H1 (cell line): ENCODE measurements at regions not wholly inside any gene's neighbourhood (a gene's known extent, or its start where the extent isn't known, plus 50 kb on each side); places are given as distances from the start of the nearest gene placed in this dataset.

ENCODE experiments used
- CTCF ChIA-PET: fragments of 300-600 bp; sonication (Branson Sonifier 250); formaldehyde crosslinking; loops from one replicate; lab custom pipeline; 2021; ENCODE audit not compliant: partially characterized antibody; lab: Charles Lee
- POLR2A ChIA-PET: fragments of 300-600 bp; sonication (Branson Sonifier 250); formaldehyde crosslinking; loops from one replicate; lab custom pipeline; 2021; ENCODE audit warnings: inconsistent platforms; ENCODE audit not compliant: partially characterized antibody; lab: Charles Lee
- DNase-seq, 2 experiments: peaks; one replicate each; pipeline versions ENCODE4 v3.0.0 to v3.0.0-alpha.2; 2010 to 2022; ENCODE audit warnings: low spot score in 2 of 2, low read depth in 1 of 2, mixed read lengths in 1 of 2
- FAIRE-seq: peaks from 2 replicates; lab custom pipeline; 2011; peaks lifted over from hg19 to GRCh38; lab: Jason Lieb, UNC
- H2AFZ ChIP-seq: 2 replicates; pipeline ENCODE4 v1.8.1; 2012; ENCODE audit warnings: low read length, inconsistent platforms
- H2AK5ac ChIP-seq: 2 replicates; pipeline ENCODE4 v1.6.1; 2013; ENCODE audit warnings: low read depth, low read length
- H2BK120ac ChIP-seq: replicated peaks from 2 replicates; pipeline ENCODE3; 2013; ENCODE audit warnings: low read depth, low read length, inconsistent platforms
- H2BK12ac ChIP-seq: 2 replicates; pipeline ENCODE4 v1.6.1; 2013; ENCODE audit warnings: low read depth, low read length
- H2BK15ac ChIP-seq: 2 replicates; pipeline ENCODE4 v1.6.1; 2013; ENCODE audit warnings: low read length
- H2BK20ac ChIP-seq: 2 replicates; pipeline ENCODE4 v1.6.1; 2013; ENCODE audit warnings: low read length
- H2BK5ac ChIP-seq: 2 replicates; pipeline ENCODE4 v1.6.1; 2013; ENCODE audit warnings: low read depth, low read length
- H3K14ac ChIP-seq: 2 replicates; pipeline ENCODE4 v1.6.1; 2013; ENCODE audit warnings: inconsistent platforms; ENCODE audit not compliant: insufficient read length
- H3K18ac ChIP-seq: 2 replicates; pipeline ENCODE4 v1.6.1; 2013; ENCODE audit warnings: low read length; ENCODE audit errors: extremely low read depth
- H3K23ac ChIP-seq: 2 replicates; pipeline ENCODE4 v1.6.1; 2013; ENCODE audit warnings: inconsistent platforms; ENCODE audit not compliant: insufficient read length
- H3K23me2 ChIP-seq: 2 replicates; pipeline ENCODE4 v1.6.1; 2013; ENCODE audit warnings: low read depth, low read length
- H3K27ac ChIP-seq: 2 replicates; pipeline ENCODE4 v1.6.1; 2011; ENCODE audit warnings: low read depth, low read length, inconsistent platforms
- H3K27me3 ChIP-seq, 4 experiments: replicated peaks in 1 of 4; 1 replicate in 1 of 4; 2 replicates in 3 of 4; pipeline versions ENCODE4 v1.6.1 to v1.8.1; 2011 to 2013; ENCODE audit warnings: low read length in 3 of 4, mild to moderate bottlenecking in 3 of 4, inconsistent platforms in 2 of 4, mixed read lengths in 2 of 4, moderate library complexity in 1 of 4; ENCODE audit not compliant: control insufficient read depth in 3 of 4, insufficient read depth in 3 of 4; ENCODE audit errors: extremely low read depth in 1 of 4
- H3K36me3 ChIP-seq, 4 experiments: 2 replicates each; pipeline versions ENCODE4 v1.6.1 to v1.8.1; 2011 to 2013; ENCODE audit warnings: mild to moderate bottlenecking in 4 of 4, low read length in 3 of 4, moderate library complexity in 2 of 4, control low read depth in 1 of 4, inconsistent platforms in 1 of 4; ENCODE audit not compliant: insufficient read depth in 4 of 4, control insufficient read depth in 2 of 4
- H3K4ac ChIP-seq: replicated peaks from 2 replicates; pipeline ENCODE3; 2013; ENCODE audit warnings: low read length, low read depth, mixed read lengths, inconsistent platforms; ENCODE audit not compliant: insufficient read length
- H3K4me1 ChIP-seq, 4 experiments: replicated peaks in 1 of 4; 1 replicate in 1 of 4; 2 replicates in 3 of 4; pipeline versions ENCODE4 v1.6.1 to v1.8.1; 2011 to 2013; ENCODE audit warnings: low read length in 3 of 4, inconsistent platforms in 2 of 4, mixed read lengths in 1 of 4; ENCODE audit not compliant: insufficient read depth in 4 of 4, control insufficient read depth in 3 of 4
- H3K4me2 ChIP-seq, 2 experiments: 2 replicates each; pipeline versions ENCODE4 v1.6.1 to v1.8.1; 2011 to 2013; ENCODE audit warnings: low read depth in 2 of 2, low read length in 2 of 2, control low read depth in 1 of 2, inconsistent platforms in 1 of 2, mild to moderate bottlenecking in 1 of 2; ENCODE audit not compliant: insufficient read depth in 1 of 2
- H3K4me3 ChIP-seq, 4 experiments: fragments of 200-600, 300-600 bp in 1 of 4; sonication (generic), shearing (Covaris generic), sonication (Bioruptor Twin) in 1 of 4; 2 replicates each; pipeline versions ENCODE4 v1.5.1 to v1.8.1; 2011 to 2016; ENCODE audit warnings: low read length in 4 of 4, low read depth in 3 of 4, control low read depth in 2 of 4, inconsistent platforms in 2 of 4, mild to moderate bottlenecking in 2 of 4, mixed read lengths in 1 of 4, moderate library complexity in 1 of 4; ENCODE audit not compliant: insufficient read depth in 2 of 4; ENCODE audit errors: extremely low read depth in 1 of 4
- H3K56ac ChIP-seq: replicated peaks from 2 replicates; pipeline ENCODE3; 2013; ENCODE audit warnings: low read depth, mild to moderate bottlenecking, mixed read lengths, low read length, inconsistent platforms; ENCODE audit not compliant: insufficient read length
- H3K79me1 ChIP-seq: 2 replicates; pipeline ENCODE4 v1.6.1; 2013; ENCODE audit warnings: low read depth, low read length, control low read depth
- H3K79me2 ChIP-seq, 2 experiments: 2 replicates each; pipeline versions ENCODE4 v1.6.1 to v1.8.1; 2012 to 2013; ENCODE audit warnings: low read length in 2 of 2, mild to moderate bottlenecking in 2 of 2, inconsistent platforms in 1 of 2; ENCODE audit not compliant: insufficient read depth in 2 of 2, control insufficient read depth in 1 of 2
- H3K9ac ChIP-seq, 4 experiments: replicated peaks in 1 of 4; 1 replicate in 1 of 4; 2 replicates in 3 of 4; pipeline versions ENCODE4 v1.6.1 to v1.8.1; 2011 to 2013; ENCODE audit warnings: low read depth in 3 of 4, low read length in 3 of 4, control low read depth in 2 of 4, mild to moderate bottlenecking in 2 of 4, moderate library complexity in 2 of 4, inconsistent platforms in 1 of 4; ENCODE audit errors: extremely low read depth in 1 of 4
- H3K9me3 ChIP-seq, 2 experiments: 2 replicates each; pipeline versions ENCODE4 v1.6.1 to v1.8.1; 2012 to 2013; ENCODE audit warnings: mild to moderate bottlenecking in 2 of 2, moderate library complexity in 2 of 2, control low read depth in 1 of 2, inconsistent platforms in 1 of 2, low read depth in 1 of 2, low read length in 1 of 2, mixed read lengths in 1 of 2; ENCODE audit not compliant: insufficient read depth in 2 of 2
- H4K20me1 ChIP-seq, 2 experiments: replicated peaks in 1 of 2; 2 replicates each; pipeline versions ENCODE3 to v1.8.1; 2011 to 2013; ENCODE audit warnings: inconsistent platforms in 2 of 2, low read length in 2 of 2, mild to moderate bottlenecking in 1 of 2; ENCODE audit not compliant: insufficient read depth in 2 of 2, control insufficient read depth in 1 of 2
- H4K5ac ChIP-seq: 2 replicates; pipeline ENCODE4 v1.6.1; 2013; ENCODE audit warnings: low read length, low read depth, mixed read lengths, inconsistent platforms; ENCODE audit not compliant: insufficient read length
- H4K8ac ChIP-seq: 2 replicates; pipeline ENCODE4 v1.8.0; 2013; ENCODE audit warnings: mild to moderate bottlenecking, moderate library complexity, low read length, inconsistent platforms; ENCODE audit not compliant: insufficient read depth; ENCODE audit errors: extremely low read depth
- H4K91ac ChIP-seq: replicated peaks from 2 replicates; pipeline ENCODE3; 2013; ENCODE audit warnings: low read length, mixed read lengths, inconsistent platforms; ENCODE audit not compliant: insufficient read length
- ZNF274 ChIP-seq: IDR thresholded peaks from 2 replicates; pipeline ENCODE4 v1.7.0; 2012; ENCODE audit warnings: low read length, borderline replicate concordance; ENCODE audit errors: extremely low read depth
- WGBS, 2 experiments: shearing (Covaris generic) in 1 of 2; methylation state at CpG; one replicate each; pipeline versions ENCODE4 v1.1.6 to v1.1.7; 2013 to 2015; ENCODE audit warnings: low lambda C conversion rate in 2 of 2, mixed read lengths in 2 of 2, inconsistent platforms in 1 of 2, low coverage in 1 of 2, missing lambda C conversion rate in 1 of 2; ENCODE audit not compliant: insufficient replicate concordance in 2 of 2, insufficient coverage in 1 of 2, insufficient read length in 1 of 2; ENCODE audit errors: extremely low coverage in 1 of 2, missing lambda C conversion rate in 1 of 2; 5-methylcytosine and 5-hydroxymethylcytosine counted together

DNA sequence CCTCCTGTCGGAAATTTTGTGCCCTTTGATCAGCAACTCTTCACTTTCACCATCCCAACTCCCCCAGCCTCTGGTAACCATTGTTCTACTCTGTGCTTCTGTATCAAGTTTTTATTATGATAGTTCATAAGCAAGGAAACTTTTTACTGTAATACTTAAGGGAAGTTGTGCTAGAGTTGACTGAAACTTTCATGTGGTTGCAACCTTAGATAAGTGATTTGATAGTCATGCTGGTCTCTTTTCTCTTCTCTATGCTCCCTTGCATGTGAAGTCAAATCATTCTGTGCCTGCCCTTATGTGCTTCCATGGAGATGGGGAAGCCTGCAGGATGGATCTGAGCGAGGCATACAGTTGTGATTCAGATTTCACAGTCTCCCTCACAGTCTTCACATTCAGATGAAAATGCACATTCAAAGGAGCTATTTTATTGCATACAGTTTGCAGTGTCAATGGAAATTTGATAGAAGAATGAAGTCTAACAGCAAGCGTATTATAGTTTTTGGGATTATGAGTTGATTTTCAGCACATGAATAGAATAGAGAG lies 1428.3 kb upstream of the TENM3 start:
- POLR2A ChIA-PET: no interaction called here
- Histone ChIP-seq H4K20me1 (no peaks in the 10 kb centered on the region), H2BK120ac (no peak overlapping the region), H3K23ac (no peak overlapping the region), H3K79me2 (no peaks in the 10 kb centered on the region), H3K18ac (no peak overlapping the region), H3K79me1 (no peaks in the 10 kb centered on the region), H4K91ac (no peak overlapping the region), H3K4ac (no peak overlapping the region), H2AK5ac (no peak overlapping the region), H2BK12ac (no peak overlapping the region), H3K9ac (no peak overlapping the region; a peak in 1 of 7 replicates), H2BK5ac (no peak overlapping the region), H3K4me3 (no peak overlapping the region), H4K5ac (no peak overlapping the region), H3K4me1 (0 out of 7 replicates have a peak, but pooled peaks cover 0 to 2% (median 0%) of the 10 kb centered on the region in 4 experiments), H3K9me3 (no peaks in the 10 kb centered on the region), H3K27me3 (no peaks in the 10 kb centered on the region), H3K23me2 (no peaks in the 10 kb centered on the region), H3K4me2 (no peak overlapping the region), H3K14ac (no peak overlapping the region), H4K8ac (no peak overlapping the region), H3K27ac (no peak overlapping the region), H3K36me3 (no peaks in the 10 kb centered on the region), H2BK15ac (no peak overlapping the region), H2BK20ac (no peak overlapping the region), H3K56ac (no peak overlapping the region), H2AFZ (no peak overlapping the region; the same call in 1 of the 2 replicates)
- CTCF ChIA-PET: interaction anchor here (1.2 to 2.3 kb wide), 2 partner anchors 12 to 16 kb away, joined by 3 to 10 read pairs; no protein-coding TSS in a partner anchor
- 73% methylated on average over 3 of the region's 3 CpGs; no CpG with 5 or more reads in 1 of the 2 experiments for WGBS, 2 experiments
- FAIRE-seq (no peak), DNase-seq (no peak)
- no peak for TF ChIP-seq ZNF274
